ENCODE measurements at regions not wholly inside any gene's neighbourhood (a gene's known extent, or its start where the extent isn't known, plus 50 kb on each side); places are given as distances from the start of the nearest gene placed in this dataset.

DNA sequence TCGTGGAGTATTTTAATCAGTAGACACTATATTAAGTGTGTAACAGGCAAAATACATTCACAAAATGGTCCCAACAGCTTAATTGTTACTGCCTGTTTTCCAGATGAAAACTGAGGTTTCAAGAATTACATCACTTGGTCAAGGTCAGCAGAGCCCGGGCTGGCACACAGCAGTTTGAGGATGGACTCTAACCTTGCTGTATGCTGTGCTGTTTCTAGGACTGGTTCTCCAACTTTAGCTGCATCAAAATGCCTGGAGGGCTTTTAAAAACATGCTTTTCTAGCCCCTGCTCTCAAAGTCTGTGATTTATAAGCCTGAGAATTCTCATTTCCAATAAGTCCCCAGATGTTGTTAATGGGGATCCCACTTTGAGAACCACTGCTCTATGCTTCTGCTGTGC, 247.1 kb upstream of the FZD8 start:
- no peaks in the 10 kb centered on the region for H3K27me3 ChIP-seq (ENCODE audit: control insufficient read depth, insufficient read depth, low read length)
- DNase-seq (ENCODE audit: low read depth), result no peak
- TF ChIP-seq, protein P1, sequence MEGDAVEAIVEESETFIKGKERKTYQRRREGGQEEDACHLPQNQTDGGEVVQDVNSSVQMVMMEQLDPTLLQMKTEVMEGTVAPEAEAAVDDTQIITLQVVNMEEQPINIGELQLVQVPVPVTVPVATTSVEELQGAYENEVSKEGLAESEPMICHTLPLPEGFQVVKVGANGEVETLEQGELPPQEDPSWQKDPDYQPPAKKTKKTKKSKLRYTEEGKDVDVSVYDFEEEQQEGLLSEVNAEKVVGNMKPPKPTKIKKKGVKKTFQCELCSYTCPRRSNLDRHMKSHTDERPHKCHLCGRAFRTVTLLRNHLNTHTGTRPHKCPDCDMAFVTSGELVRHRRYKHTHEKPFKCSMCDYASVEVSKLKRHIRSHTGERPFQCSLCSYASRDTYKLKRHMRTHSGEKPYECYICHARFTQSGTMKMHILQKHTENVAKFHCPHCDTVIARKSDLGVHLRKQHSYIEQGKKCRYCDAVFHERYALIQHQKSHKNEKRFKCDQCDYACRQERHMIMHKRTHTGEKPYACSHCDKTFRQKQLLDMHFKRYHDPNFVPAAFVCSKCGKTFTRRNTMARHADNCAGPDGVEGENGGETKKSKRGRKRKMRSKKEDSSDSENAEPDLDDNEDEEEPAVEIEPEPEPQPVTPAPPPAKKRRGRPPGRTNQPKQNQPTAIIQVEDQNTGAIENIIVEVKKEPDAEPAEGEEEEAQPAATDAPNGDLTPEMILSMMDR (IDR thresholded peaks at IDR 0.05; ENCODE audit: insufficient read depth, low read length, poor library complexity, severe bottlenecking), result no peak

GRCh38 chr10:35888400-35888799, 246.3 kb upstream of the FZD8 start:
- Histone ChIP-seq H3K36me3 (ENCODE audit: control insufficient read depth, insufficient read depth, low read length) (no peaks in the 10 kb centered on the region), H3K27me3 (ENCODE audit: control insufficient read depth, insufficient read depth, low read length) (no peaks in the 10 kb centered on the region), H3K4me3 (ENCODE audit: low read depth, low read length) (no peak overlapping the region)
- DNase-seq (ENCODE audit: low read depth), result no peak
- TF ChIP-seq, protein P1 (IDR thresholded peaks at IDR 0.05; ENCODE audit: insufficient read depth, low read length, poor library complexity, severe bottlenecking), result no peak

More for the DNA sequence above, 247.1 kb upstream of the FZD8 start:
- Histone ChIP-seq H3K4me3 (ENCODE audit: low read depth, low read length) (no peak overlapping the region), H3K36me3 (ENCODE audit: control insufficient read depth, insufficient read depth, low read length) (no peaks in the 10 kb centered on the region)

DNA sequence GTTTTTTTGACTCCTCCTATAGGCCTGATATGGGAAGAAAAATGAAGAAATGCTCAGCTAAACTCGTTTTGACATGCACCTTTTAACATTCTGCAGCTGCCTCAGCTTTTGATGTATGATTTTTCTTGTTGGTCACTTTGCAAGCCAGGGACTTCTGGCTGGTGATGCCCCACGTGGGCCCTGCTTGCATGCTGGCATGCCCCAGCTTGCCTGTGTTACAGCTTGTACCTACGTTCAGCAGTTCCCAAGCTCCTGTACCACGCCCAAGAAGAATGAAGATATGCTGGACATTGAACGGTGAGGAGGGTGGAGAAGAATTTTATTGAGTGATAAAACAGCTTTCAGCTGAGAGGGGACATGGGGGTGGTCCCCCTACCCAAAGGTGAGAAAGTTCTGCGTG, 245.6 kb upstream of the FZD8 start:
- TF ChIP-seq, protein P1 (IDR thresholded peaks at IDR 0.05; ENCODE audit: insufficient read depth, low read length, poor library complexity, severe bottlenecking), result no peak
- Histone ChIP-seq H3K27me3 (ENCODE audit: control insufficient read depth, insufficient read depth, low read length) (no peaks in the 10 kb centered on the region), H3K36me3 (ENCODE audit: control insufficient read depth, insufficient read depth, low read length) (no peaks in the 10 kb centered on the region), H3K4me3 (ENCODE audit: low read depth, low read length) (no peak overlapping the region)
- no peak for DNase-seq (ENCODE audit: low read depth)

GRCh38 chr10:35885076-35885475, 243.0 kb upstream of the FZD8 start:
- Histone ChIP-seq H3K4me3 (ENCODE audit: low read depth, low read length) (no peak overlapping the region), H3K27me3 (ENCODE audit: control insufficient read depth, insufficient read depth, low read length) (no peaks in the 10 kb centered on the region), H3K36me3 (ENCODE audit: control insufficient read depth, insufficient read depth, low read length) (no peaks in the 10 kb centered on the region)
- TF ChIP-seq, protein P1 (IDR thresholded peaks at IDR 0.05; ENCODE audit: insufficient read depth, low read length, poor library complexity, severe bottlenecking), result no peak
- no peak for DNase-seq (ENCODE audit: low read depth)

DNA sequence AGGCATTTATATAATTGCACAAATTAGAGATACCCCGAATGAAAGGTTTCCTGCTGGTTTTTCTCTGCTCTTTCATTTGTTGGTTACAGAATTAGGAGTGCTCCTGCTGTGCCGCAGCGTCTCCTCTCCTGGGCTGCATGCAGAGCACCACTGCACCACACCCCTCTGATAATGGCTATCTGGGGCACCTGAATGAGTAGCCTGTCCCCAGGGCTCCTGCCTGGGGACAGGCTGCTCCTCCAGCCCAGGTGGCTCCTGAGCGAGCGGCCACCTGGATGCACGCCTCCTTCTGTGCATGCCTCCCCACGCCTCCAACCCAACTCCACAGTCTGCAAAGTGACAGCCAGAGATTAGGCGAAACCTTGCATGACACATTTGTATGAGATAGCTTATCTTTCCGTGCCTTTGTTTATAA, 242.6 kb upstream of the FZD8 start:
- Histone ChIP-seq H3K36me3 (ENCODE audit: control insufficient read depth, insufficient read depth, low read length) (no peaks in the 10 kb centered on the region), H3K4me3 (ENCODE audit: low read depth, low read length) (no peak overlapping the region), H3K27me3 (ENCODE audit: control insufficient read depth, insufficient read depth, low read length) (no peaks in the 10 kb centered on the region)
- DNase-seq (ENCODE audit: low read depth), result no peak
- TF ChIP-seq, protein P1 (IDR thresholded peaks at IDR 0.05; ENCODE audit: insufficient read depth, low read length, poor library complexity, severe bottlenecking), result no peak

- TF ChIP-seq, protein P1 (IDR thresholded peaks at IDR 0.05; ENCODE audit: insufficient read depth, low read length, poor library complexity, severe bottlenecking), result peak; percentile 26
Observed at GRCh38 chr10:35882422-35883150, 240.5 kb upstream of the FZD8 start.

More at GRCh38 chr10:35882422-35883150, 240.5 kb upstream of the FZD8 start:
- no peaks in the 10 kb centered on the region for H3K27me3 ChIP-seq (ENCODE audit: control insufficient read depth, insufficient read depth, low read length)
- H3K4me3 ChIP-seq (ENCODE audit: low read depth, low read length), result no peak overlapping the region
- no peaks in the 10 kb centered on the region for H3K36me3 ChIP-seq (ENCODE audit: control insufficient read depth, insufficient read depth, low read length)
- DNase-seq (ENCODE audit: low read depth), result no peak

Measured in kidney epithelial cell (primary cell).